ENCODE measurements at regions not wholly inside any gene's neighbourhood (a gene's known extent, or its start where the extent isn't known, plus 50 kb on each side); places are given as distances from the start of the nearest gene placed in this dataset.

GRCh38 chr3:147305533-147306250 is 100.7 kb downstream of the ZIC4 start:
- TF ChIP-seq POLR2A (IDR thresholded peaks at IDR 0.05; ENCODE audit: low read depth, low read length) (no peak), CTCF (conservative IDR thresholded peaks at IDR 0.05; ENCODE audit: low read depth, low read length) (no peak), FOS (IDR thresholded peaks at IDR 0.05; ENCODE audit: low read depth, low read length) (no peak), USF2 (IDR thresholded peaks at IDR 0.05; ENCODE audit: low read depth, low read length) (no peak), RAD21 (IDR thresholded peaks at IDR 0.05; ENCODE audit: low read length) (no peak), MAFK (IDR thresholded peaks at IDR 0.05; ENCODE audit: low read depth, low read length) (no peak), SMC3 (IDR thresholded peaks at IDR 0.05; ENCODE audit: low read depth, low read length) (no peak), CEBPB (IDR thresholded peaks at IDR 0.05; ENCODE audit: low read depth, low read length) (no peak), ELK1 (IDR thresholded peaks at IDR 0.05; ENCODE audit: borderline replicate concordance, low read depth, low read length) (no peak), BHLHE40 (IDR thresholded peaks at IDR 0.05; ENCODE audit: low read depth, low read length) (no peak), RFX5 (IDR thresholded peaks at IDR 0.05; ENCODE audit: low read depth, low read length) (no peak), NFE2L2 (IDR thresholded peaks at IDR 0.05; ENCODE audit: low read depth, low read length) (no peak), CHD1 (IDR thresholded peaks at IDR 0.05; ENCODE audit: low read depth, low read length) (no peak), MAZ (IDR thresholded peaks at IDR 0.05; ENCODE audit: borderline replicate concordance, low read depth, low read length) (no peak)
